ENCODE measurements at regions not wholly inside any gene's neighbourhood (a gene's known extent, or its start where the extent isn't known, plus 50 kb on each side); places are given as distances from the start of the nearest gene placed in this dataset.

DNA sequence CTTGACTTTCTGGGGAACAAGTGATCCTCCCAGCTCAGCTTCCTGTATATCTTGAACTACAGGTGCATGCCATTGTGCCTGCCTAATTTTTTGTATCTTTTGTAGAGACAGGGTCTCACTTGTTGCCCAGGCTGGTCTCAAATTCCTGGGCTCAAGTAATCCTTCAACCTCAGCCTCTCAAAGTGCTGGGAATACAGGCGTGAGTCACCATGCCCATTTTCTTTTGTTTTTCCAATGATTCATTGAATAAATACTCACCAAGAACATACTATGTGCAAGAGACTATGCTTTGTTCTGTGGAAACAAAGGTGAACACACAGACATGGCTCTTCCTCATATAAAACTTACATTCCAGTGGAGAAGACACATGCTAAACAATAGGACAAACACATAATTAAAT lies 407.8 kb upstream of the DAB1 start:
- no peaks in the 10 kb centered on the region for H3K9me2 ChIP-seq
- no peak overlapping the region for H3K4me3 ChIP-seq (ENCODE audit: low read depth in 2 of 2, low read length in 1 of 2)
- peaks cover 6% of the 10 kb centered on the region in 2 experiments; a peak in 2 of 4 replicates for H3K4me1 ChIP-seq (ENCODE audit: control insufficient read depth in 1 of 2, insufficient read depth in 2 of 2, low read depth in 1 of 2, low read length in 1 of 2)
- no peaks in the 10 kb centered on the region for H3K36me3 ChIP-seq (replicated peaks in 1 of 2; ENCODE audit: control insufficient read depth in 1 of 2, insufficient read depth in 2 of 2, low read length in 1 of 2)
- 13% methylated on average over 1 of the region's 1 CpG for WGBS (ENCODE audit: low lambda C conversion rate)
- no peaks in the 10 kb centered on the region for H3K27me3 ChIP-seq (ENCODE audit: insufficient read depth)
- no peak overlapping the region for H3K4me2 ChIP-seq
- no peaks in the 10 kb centered on the region for H3K9me3 ChIP-seq
- H3K79me2 ChIP-seq (ENCODE audit: insufficient read depth), result no peaks in the 10 kb centered on the region
- H2AFZ ChIP-seq (ENCODE audit: low read depth), result no peak overlapping the region
- TF ChIP-seq, protein P1, sequence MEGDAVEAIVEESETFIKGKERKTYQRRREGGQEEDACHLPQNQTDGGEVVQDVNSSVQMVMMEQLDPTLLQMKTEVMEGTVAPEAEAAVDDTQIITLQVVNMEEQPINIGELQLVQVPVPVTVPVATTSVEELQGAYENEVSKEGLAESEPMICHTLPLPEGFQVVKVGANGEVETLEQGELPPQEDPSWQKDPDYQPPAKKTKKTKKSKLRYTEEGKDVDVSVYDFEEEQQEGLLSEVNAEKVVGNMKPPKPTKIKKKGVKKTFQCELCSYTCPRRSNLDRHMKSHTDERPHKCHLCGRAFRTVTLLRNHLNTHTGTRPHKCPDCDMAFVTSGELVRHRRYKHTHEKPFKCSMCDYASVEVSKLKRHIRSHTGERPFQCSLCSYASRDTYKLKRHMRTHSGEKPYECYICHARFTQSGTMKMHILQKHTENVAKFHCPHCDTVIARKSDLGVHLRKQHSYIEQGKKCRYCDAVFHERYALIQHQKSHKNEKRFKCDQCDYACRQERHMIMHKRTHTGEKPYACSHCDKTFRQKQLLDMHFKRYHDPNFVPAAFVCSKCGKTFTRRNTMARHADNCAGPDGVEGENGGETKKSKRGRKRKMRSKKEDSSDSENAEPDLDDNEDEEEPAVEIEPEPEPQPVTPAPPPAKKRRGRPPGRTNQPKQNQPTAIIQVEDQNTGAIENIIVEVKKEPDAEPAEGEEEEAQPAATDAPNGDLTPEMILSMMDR (IDR thresholded peaks at IDR 0.05), result no peak
- no peak for TF ChIP-seq GABPA (IDR thresholded peaks at IDR 0.05; ENCODE audit: low read depth)
- peak in 1 of 2 experiments; percentile 58; a peak in 1 of 4 replicates for TF ChIP-seq EP300 (IDR thresholded peaks at IDR 0.05; ENCODE audit: borderline replicate concordance in 1 of 2, low read depth in 1 of 2, low read length in 1 of 2)
- peak; percentile 49; the same call in 1 of the 2 replicates for TF ChIP-seq TCF12 (IDR thresholded peaks at IDR 0.05)
- peak; percentile 42; the same call in 1 of the 2 replicates for TF ChIP-seq NFIC (IDR thresholded peaks at IDR 0.05; ENCODE audit: borderline replicate concordance)
- TF ChIP-seq, protein P2, sequence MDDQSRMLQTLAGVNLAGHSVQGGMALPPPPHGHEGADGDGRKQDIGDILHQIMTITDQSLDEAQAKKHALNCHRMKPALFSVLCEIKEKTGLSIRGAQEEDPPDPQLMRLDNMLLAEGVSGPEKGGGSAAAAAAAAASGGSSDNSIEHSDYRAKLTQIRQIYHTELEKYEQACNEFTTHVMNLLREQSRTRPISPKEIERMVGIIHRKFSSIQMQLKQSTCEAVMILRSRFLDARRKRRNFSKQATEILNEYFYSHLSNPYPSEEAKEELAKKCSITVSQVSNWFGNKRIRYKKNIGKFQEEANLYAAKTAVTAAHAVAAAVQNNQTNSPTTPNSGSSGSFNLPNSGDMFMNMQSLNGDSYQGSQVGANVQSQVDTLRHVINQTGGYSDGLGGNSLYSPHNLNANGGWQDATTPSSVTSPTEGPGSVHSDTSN (IDR thresholded peaks at IDR 0.05), result peak; percentile 72
- TF ChIP-seq, protein P3, sequence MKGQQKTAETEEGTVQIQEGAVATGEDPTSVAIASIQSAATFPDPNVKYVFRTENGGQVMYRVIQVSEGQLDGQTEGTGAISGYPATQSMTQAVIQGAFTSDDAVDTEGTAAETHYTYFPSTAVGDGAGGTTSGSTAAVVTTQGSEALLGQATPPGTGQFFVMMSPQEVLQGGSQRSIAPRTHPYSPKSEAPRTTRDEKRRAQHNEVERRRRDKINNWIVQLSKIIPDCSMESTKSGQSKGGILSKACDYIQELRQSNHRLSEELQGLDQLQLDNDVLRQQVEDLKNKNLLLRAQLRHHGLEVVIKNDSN (IDR thresholded peaks at IDR 0.05; ENCODE audit: borderline replicate concordance, low read depth), result no peak
- TF ChIP-seq JUND (IDR thresholded peaks at IDR 0.05), result peak; percentile 93
- TF ChIP-seq SIN3A (IDR thresholded peaks at IDR 0.05; ENCODE audit: borderline replicate concordance, low read depth, low read length), result no peak
- peak; percentile 24; the same call in 1 of the 2 replicates for TF ChIP-seq TEAD4 (IDR thresholded peaks at IDR 0.05; ENCODE audit: borderline replicate concordance, insufficient read depth)
- TF ChIP-seq FOSL2 (IDR thresholded peaks at IDR 0.05; ENCODE audit: borderline replicate concordance, low read depth), result peak; percentile 93
- no peaks in the 10 kb centered on the region for H3F3A ChIP-seq (replicated peaks; ENCODE audit: insufficient read depth)
- ChIA-PET CTCF (no interaction called here), POLR2A (no interaction called here)
- H3K9ac ChIP-seq, result no peak overlapping the region
- no peaks in the 10 kb centered on the region for H4K20me1 ChIP-seq (ENCODE audit: insufficient read depth)
- peak overlapping the region in 1 of 2 experiments; percentile 63; a peak in 2 of 4 replicates for H3K27ac ChIP-seq (ENCODE audit: low read depth in 2 of 2, low read length in 1 of 2)
- no peak for DNase-seq

DNA sequence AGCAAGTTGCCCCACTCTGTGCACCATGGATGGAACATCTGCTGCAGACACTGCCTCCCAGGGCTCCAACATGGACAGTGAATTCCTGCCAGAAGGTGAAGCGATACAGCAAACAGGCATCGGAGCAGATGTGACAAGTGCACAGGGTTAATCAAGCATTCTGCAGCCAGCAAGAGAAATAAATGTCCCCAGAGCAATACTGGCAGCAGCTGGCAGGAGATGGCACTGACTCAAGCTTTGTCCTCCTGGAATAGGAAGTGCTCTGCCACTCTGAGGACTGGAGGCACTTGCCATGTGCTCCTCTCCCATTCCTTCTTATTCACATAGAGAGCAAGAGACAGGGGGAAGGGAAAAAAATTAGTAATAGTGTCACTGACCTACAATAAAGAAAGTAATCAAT lies 402.7 kb upstream of the DAB1 start:
- H3K4me1 ChIP-seq (ENCODE audit: control insufficient read depth in 1 of 2, insufficient read depth in 2 of 2, low read depth in 1 of 2, low read length in 1 of 2), result peaks cover 0 to 15% of the 10 kb centered on the region in 2 experiments; a peak in 2 of 4 replicates
- no peak overlapping the region for H3K9ac ChIP-seq
- no peaks in the 10 kb centered on the region for H3K9me3 ChIP-seq
- H2AFZ ChIP-seq (ENCODE audit: low read depth), result no peak overlapping the region
- H3K27me3 ChIP-seq (ENCODE audit: insufficient read depth), result no peaks in the 10 kb centered on the region
- DNase-seq, result peak; percentile 21
- H3F3A ChIP-seq (replicated peaks; ENCODE audit: insufficient read depth), result no peaks in the 10 kb centered on the region
- peak overlapping the region in 1 of 2 experiments; percentile 16; a peak in 1 of 4 replicates for H3K27ac ChIP-seq (ENCODE audit: low read depth in 2 of 2, low read length in 1 of 2)
- H3K4me2 ChIP-seq, result no peak overlapping the region
- no peaks in the 10 kb centered on the region for H4K20me1 ChIP-seq (ENCODE audit: insufficient read depth)
- ChIA-PET POLR2A (no interaction called here), CTCF (interaction anchor here (1.0 to 1.5 kb wide), 2 partner anchors 18 to 31 kb away, joined by 3 read pairs; no protein-coding TSS in a partner anchor)
- H3K36me3 ChIP-seq (replicated peaks in 1 of 2; ENCODE audit: control insufficient read depth in 1 of 2, insufficient read depth in 2 of 2, low read length in 1 of 2), result no peaks in the 10 kb centered on the region
- H3K4me3 ChIP-seq (ENCODE audit: low read depth in 2 of 2, low read length in 1 of 2), result no peak overlapping the region
- 100% methylated on average over 2 of the region's 2 CpGs for WGBS (ENCODE audit: low lambda C conversion rate)
- H3K79me2 ChIP-seq (ENCODE audit: insufficient read depth), result no peaks in the 10 kb centered on the region
- TF ChIP-seq FOSL2 (IDR thresholded peaks at IDR 0.05; ENCODE audit: borderline replicate concordance, low read depth) (no peak), RCOR1 (IDR thresholded peaks at IDR 0.05; ENCODE audit: low read length) (peak; percentile 30; the same call in 1 of the 2 replicates), RAD21 (IDR thresholded peaks at IDR 0.05; ENCODE audit: low read length) (peak; percentile 44), RXRA (IDR thresholded peaks at IDR 0.05; ENCODE audit: borderline replicate concordance, low read depth) (no peak), EP300 (IDR thresholded peaks at IDR 0.05; ENCODE audit: borderline replicate concordance in 1 of 2, low read depth in 1 of 2, low read length in 1 of 2) (peak in 1 of 2 experiments; percentile 36; a peak in 1 of 4 replicates)
- no peaks in the 10 kb centered on the region for H3K9me2 ChIP-seq

Data from SK-N-SH (cell line).